ENCODE measurements at regions not wholly inside any gene's neighbourhood (a gene's known extent, or its start where the extent isn't known, plus 50 kb on each side); places are given as distances from the start of the nearest gene placed in this dataset.

GRCh38 chr6:133741375-133741861 lies 147.5 kb upstream of the TCF21 start:
- Histone ChIP-seq H3K36me3 (ENCODE audit: control insufficient read depth, insufficient read depth, low read length) (no peaks in the 10 kb centered on the region), H3K27me3 (replicated peaks; ENCODE audit: control insufficient read depth, insufficient read depth, low read length) (no peaks in the 10 kb centered on the region), H3K4me3 (replicated peaks; ENCODE audit: low read depth, low read length) (no peak overlapping the region)
- DNase-seq (ENCODE audit: extremely low read depth, insufficient read length): no peak
- no peak for TF ChIP-seq CTCF (IDR thresholded peaks at IDR 0.05; ENCODE audit: insufficient read depth, low read length, poor library complexity, severe bottlenecking)

- H3K27me3 ChIP-seq (replicated peaks; ENCODE audit: control insufficient read depth, insufficient read depth, low read length): no peaks in the 10 kb centered on the region
- no peaks in the 10 kb centered on the region for H3K36me3 ChIP-seq (ENCODE audit: control insufficient read depth, insufficient read depth, low read length)
- DNase-seq (ENCODE audit: extremely low read depth, insufficient read length): no peak
- TF ChIP-seq CTCF (IDR thresholded peaks at IDR 0.05; ENCODE audit: insufficient read depth, low read length, poor library complexity, severe bottlenecking): no peak
- H3K4me3 ChIP-seq (replicated peaks; ENCODE audit: low read depth, low read length): no peak overlapping the region
Observed at GRCh38 chr6:133743621-133744020, 145.3 kb upstream of the TCF21 start.

GRCh38 chr6:133746417-133746770 lies 142.5 kb upstream of the TCF21 start:
- H3K4me3 ChIP-seq (replicated peaks; ENCODE audit: low read depth, low read length): no peak overlapping the region
- no peak for TF ChIP-seq CTCF (IDR thresholded peaks at IDR 0.05; ENCODE audit: insufficient read depth, low read length, poor library complexity, severe bottlenecking)
- DNase-seq (ENCODE audit: extremely low read depth, insufficient read length): no peak
- no peaks in the 10 kb centered on the region for H3K36me3 ChIP-seq (ENCODE audit: control insufficient read depth, insufficient read depth, low read length)
- no peaks in the 10 kb centered on the region for H3K27me3 ChIP-seq (replicated peaks; ENCODE audit: control insufficient read depth, insufficient read depth, low read length)

GRCh38 chr6:133748628-133749027 lies 140.3 kb upstream of the TCF21 start:
- Histone ChIP-seq H3K27me3 (replicated peaks; ENCODE audit: control insufficient read depth, insufficient read depth, low read length) (no peaks in the 10 kb centered on the region), H3K4me3 (replicated peaks; ENCODE audit: low read depth, low read length) (no peak overlapping the region), H3K36me3 (ENCODE audit: control insufficient read depth, insufficient read depth, low read length) (no peaks in the 10 kb centered on the region)
- TF ChIP-seq CTCF (IDR thresholded peaks at IDR 0.05; ENCODE audit: insufficient read depth, low read length, poor library complexity, severe bottlenecking): no peak
- no peak for DNase-seq (ENCODE audit: extremely low read depth, insufficient read length)

- Histone ChIP-seq H3K4me3 (replicated peaks; ENCODE audit: low read depth, low read length) (no peak overlapping the region), H3K36me3 (ENCODE audit: control insufficient read depth, insufficient read depth, low read length) (no peaks in the 10 kb centered on the region), H3K27me3 (replicated peaks; ENCODE audit: control insufficient read depth, insufficient read depth, low read length) (no peaks in the 10 kb centered on the region)
- TF ChIP-seq CTCF (IDR thresholded peaks at IDR 0.05; ENCODE audit: insufficient read depth, low read length, poor library complexity, severe bottlenecking): no peak
- no peak for DNase-seq (ENCODE audit: extremely low read depth, insufficient read length)
Observed at GRCh38 chr6:133749427-133749826, 139.5 kb upstream of the TCF21 start.

- Histone ChIP-seq H3K36me3 (ENCODE audit: control insufficient read depth, insufficient read depth, low read length) (no peaks in the 10 kb centered on the region), H3K27me3 (replicated peaks; ENCODE audit: control insufficient read depth, insufficient read depth, low read length) (no peaks in the 10 kb centered on the region), H3K4me3 (replicated peaks; ENCODE audit: low read depth, low read length) (no peak overlapping the region)
- no peak for DNase-seq (ENCODE audit: extremely low read depth, insufficient read length)
- no peak for TF ChIP-seq CTCF (IDR thresholded peaks at IDR 0.05; ENCODE audit: insufficient read depth, low read length, poor library complexity, severe bottlenecking)
Observed at GRCh38 chr6:133752129-133752528, 136.8 kb upstream of the TCF21 start.
